SU-DHL-6 (cell line): ENCODE measurements at regions not wholly inside any gene's neighbourhood (a gene's known extent, or its start where the extent isn't known, plus 50 kb on each side); places are given as distances from the start of the nearest gene placed in this dataset.

Source experiments
- H2AFZ ChIP-seq: fragments of 200-600 bp; sonication (generic); 2 replicates; pipeline ENCODE4 v1.6.1; 2014; ENCODE audit warnings: low read depth, mild to moderate bottlenecking, moderate library complexity, mixed read lengths, antibody characterized with exemption, low read length; ENCODE audit not compliant: severe bottlenecking
- H3F3A ChIP-seq: fragments of 200-600 bp; shearing (Covaris generic); 2 replicates; pipeline ENCODE4 v1.6.0; 2016; ENCODE audit warnings: antibody characterized with exemption, mild to moderate bottlenecking; ENCODE audit not compliant: insufficient read depth
- H3K27ac ChIP-seq: fragments of 200-600 bp; sonication (generic); 2 replicates; pipeline ENCODE4 v1.5.1; 2016; ENCODE audit warnings: low read depth, mild to moderate bottlenecking, low read length, moderate library complexity, mixed read lengths
- H3K27me3 ChIP-seq: fragments of 200-600 bp; sonication (generic), shearing (Covaris generic); 2 replicates; pipeline ENCODE4 v1.6.0; 2014; ENCODE audit warnings: mild to moderate bottlenecking, low read length
- H3K36me3 ChIP-seq: fragments of 200-600 bp; sonication (generic); 2 replicates; pipeline ENCODE4 v1.6.1; 2014; ENCODE audit warnings: mild to moderate bottlenecking, low read length, mixed read lengths
- H3K4me2 ChIP-seq: fragments of 300-600, 200-600 bp; shearing (Covaris generic), sonication (generic); 2 replicates; pipeline ENCODE4 v1.6.0; 2014; ENCODE audit warnings: low read length, low read depth, mild to moderate bottlenecking; ENCODE audit not compliant: poor library complexity, severe bottlenecking
- H3K4me3 ChIP-seq: fragments of 200-600 bp; sonication (generic); 2 replicates; pipeline ENCODE4 v1.5.1; 2014; ENCODE audit warnings: antibody characterized with exemption, low read length, mild to moderate bottlenecking, mixed read lengths; ENCODE audit not compliant: insufficient read depth, poor library complexity, severe bottlenecking
- H3K79me2 ChIP-seq: fragments of 200-600 bp; sonication (generic); 2 replicates; pipeline ENCODE4 v1.6.1; 2014; ENCODE audit warnings: mild to moderate bottlenecking, low read length, moderate library complexity; ENCODE audit not compliant: insufficient read depth
- H3K9ac ChIP-seq: fragments of 200-600 bp; sonication (generic); 2 replicates; pipeline ENCODE4 v1.7.0; 2014; ENCODE audit warnings: mild to moderate bottlenecking, low read length
- H3K9me2 ChIP-seq: fragments of 200-600 bp; sonication (generic); replicated peaks from 2 replicates; pipeline ENCODE4 v1.6.1; 2014; ENCODE audit warnings: low read length; ENCODE audit not compliant: insufficient read depth
- H3K9me3 ChIP-seq: fragments of 200-600 bp; sonication (generic); 2 replicates; pipeline ENCODE4 v1.6.1; 2014; ENCODE audit warnings: low read length, mixed read lengths; ENCODE audit not compliant: insufficient read depth
- H4K20me1 ChIP-seq: fragments of 200-600 bp; sonication (generic); 2 replicates; pipeline ENCODE4 v1.6.1; 2014; ENCODE audit warnings: low read depth, mild to moderate bottlenecking, antibody characterized with exemption, low read length, moderate library complexity, mixed read lengths
- CTCF ChIP-seq: fragments of 200-600 bp; sonication (generic); IDR thresholded peaks from one replicate; pipeline ENCODE4 v1.5.1; 2017; ENCODE audit warnings: antibody characterized with exemption, mild to moderate bottlenecking, low read length, moderate library complexity; ENCODE audit not compliant: insufficient read depth, poor library complexity, severe bottlenecking
- EZH2phosphoT487 ChIP-seq: fragments of 200-600 bp; sonication (generic), shearing (Covaris generic); conservative IDR thresholded peaks from 2 replicates; pipeline ENCODE4 v1.6.1; 2018; ENCODE audit warnings: mild to moderate bottlenecking, antibody characterized with exemption, low read length, moderate library complexity, mixed read lengths

DNA sequence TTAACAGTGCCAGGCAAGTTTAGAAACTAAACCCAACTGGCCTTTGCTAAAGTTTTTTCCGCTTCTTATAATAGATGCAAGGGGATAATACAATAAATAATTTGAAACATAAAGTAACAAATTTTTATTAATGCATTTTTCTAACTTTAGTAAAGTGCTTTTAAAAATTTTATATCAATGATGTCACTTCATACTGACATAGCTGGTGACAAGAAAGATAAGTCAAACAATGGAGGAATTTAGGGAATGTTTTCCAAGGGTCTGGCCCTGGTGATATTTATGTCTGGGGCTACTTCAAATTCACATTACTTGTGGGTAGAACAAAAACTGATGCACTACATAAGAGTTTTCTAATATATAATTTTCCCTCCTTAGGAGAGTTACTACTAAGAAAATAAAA is 61.2 kb upstream of the CBLN2 start:
- Histone ChIP-seq H3K4me2 (no peak overlapping the region), H3K36me3 (no peaks in the 10 kb centered on the region), H2AFZ (no peak overlapping the region), H3K4me3 (no peak overlapping the region), H4K20me1 (no peaks in the 10 kb centered on the region), H3K9ac (no peak overlapping the region), H3K9me3 (no peaks in the 10 kb centered on the region), H3K27ac (no peak overlapping the region), H3K9me2 (no peaks in the 10 kb centered on the region), H3F3A (no peaks in the 10 kb centered on the region), H3K79me2 (no peaks in the 10 kb centered on the region), H3K27me3 (no peaks in the 10 kb centered on the region)
- no peak for TF ChIP-seq EZH2phosphoT487
- no peak for TF ChIP-seq CTCF

DNA sequence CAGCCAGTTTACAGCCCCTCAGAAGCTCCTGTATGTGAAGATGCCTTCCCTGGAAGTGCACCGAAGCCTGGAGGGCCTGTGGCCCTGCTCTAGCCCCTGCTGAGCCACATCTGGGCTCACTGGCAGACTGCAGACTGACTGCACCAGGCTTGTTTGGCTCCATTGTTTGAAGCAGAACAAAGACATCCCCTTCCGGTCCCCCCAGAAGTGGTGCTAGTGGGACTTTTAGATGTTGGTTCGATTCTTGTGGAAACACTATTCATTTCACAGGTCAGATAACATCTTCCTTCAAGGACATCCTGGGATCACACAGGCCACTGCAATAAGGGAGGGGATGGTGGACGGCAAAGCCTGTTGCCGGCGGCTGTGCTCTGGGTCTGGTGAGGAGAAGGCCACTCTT is 57.8 kb upstream of the CBLN2 start:
- Histone ChIP-seq H3K4me2 (no peak overlapping the region), H3K4me3 (no peak overlapping the region), H3K9me3 (0 out of 2 replicates have a peak, but pooled peaks cover 4% of the 10 kb centered on the region), H3K9me2 (no peaks in the 10 kb centered on the region), H2AFZ (no peak overlapping the region), H3K27me3 (no peaks in the 10 kb centered on the region), H3K27ac (no peak overlapping the region), H3K79me2 (no peaks in the 10 kb centered on the region), H4K20me1 (no peaks in the 10 kb centered on the region), H3K36me3 (no peaks in the 10 kb centered on the region), H3K9ac (no peak overlapping the region), H3F3A (no peaks in the 10 kb centered on the region)
- TF ChIP-seq EZH2phosphoT487 (no peak), CTCF (no peak)

GRCh38 chr18:72601481-72601880 is 57.3 kb upstream of the CBLN2 start:
- no peak overlapping the region for H3K27ac ChIP-seq

More at GRCh38 chr18:72601481-72601880, 57.3 kb upstream of the CBLN2 start:
- H3F3A ChIP-seq = no peaks in the 10 kb centered on the region
- TF ChIP-seq EZH2phosphoT487 (no peak), CTCF (no peak)
- no peaks in the 10 kb centered on the region for H3K9me2 ChIP-seq
- no peak overlapping the region for H3K4me3 ChIP-seq
- H3K9ac ChIP-seq = no peak overlapping the region
- H3K4me2 ChIP-seq = no peak overlapping the region
- H4K20me1 ChIP-seq = no peaks in the 10 kb centered on the region
- no peaks in the 10 kb centered on the region for H3K36me3 ChIP-seq
- no peak overlapping the region for H2AFZ ChIP-seq
- H3K9me3 ChIP-seq = 0 out of 2 replicates have a peak, but pooled peaks cover 4% of the 10 kb centered on the region
- H3K27me3 ChIP-seq = no peaks in the 10 kb centered on the region
- no peaks in the 10 kb centered on the region for H3K79me2 ChIP-seq
